Prostate gland (tissue), 2 donors: ENCODE measurements at regions not wholly inside any gene's neighbourhood (a gene's known extent, or its start where the extent isn't known, plus 50 kb on each side); places are given as distances from the start of the nearest gene placed in this dataset.

Experiments
- POLR2A ChIP-seq: fragments of 450-650 bp; IDR thresholded peaks from one replicate; pipeline ENCODE4 v1.6.1; 2016; ENCODE audit warnings: antibody characterized with exemption, mild to moderate bottlenecking
- POLR2AphosphoS5 ChIP-seq: sonication (generic); formaldehyde crosslinking; IDR thresholded peaks from one replicate; pipeline ENCODE4 v1.6.1; 2017; ENCODE audit warnings: antibody characterized with exemption
- TF ChIP-seq, protein P1 (sequence below), 4 experiments: fragments of 200-600 bp in 2 of 4; fragments of 450-650 bp in 2 of 4; sonication (generic) in 2 of 4; IDR thresholded peaks; 1 replicate in 3 of 4; 2 replicates in 1 of 4; pipeline ENCODE4 v1.5.1; 2016 to 2019; ENCODE audit warnings: antibody characterized with exemption in 4 of 4, mild to moderate bottlenecking in 2 of 4, moderate library complexity in 2 of 4

DNA sequence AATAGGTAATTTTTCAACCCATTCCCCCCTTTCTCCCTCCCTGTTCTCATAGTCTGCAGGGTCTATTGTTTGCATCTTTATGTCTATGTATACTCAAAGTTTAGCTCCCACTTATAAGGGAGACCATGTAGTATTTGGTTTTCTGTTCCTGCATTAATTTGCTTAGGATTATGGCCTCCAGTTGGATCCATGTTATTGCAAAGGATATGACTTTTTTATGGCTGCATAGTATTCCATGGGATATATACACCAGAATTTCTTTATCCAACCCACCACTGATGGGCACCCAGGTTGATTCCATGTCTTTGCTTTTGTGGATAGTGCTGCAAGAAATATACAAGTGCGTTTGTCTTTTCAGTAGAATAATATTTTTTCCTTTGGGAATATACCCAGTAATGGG lies 761.6 kb upstream of the GRAMD2B start:
- TF ChIP-seq, protein P1, sequence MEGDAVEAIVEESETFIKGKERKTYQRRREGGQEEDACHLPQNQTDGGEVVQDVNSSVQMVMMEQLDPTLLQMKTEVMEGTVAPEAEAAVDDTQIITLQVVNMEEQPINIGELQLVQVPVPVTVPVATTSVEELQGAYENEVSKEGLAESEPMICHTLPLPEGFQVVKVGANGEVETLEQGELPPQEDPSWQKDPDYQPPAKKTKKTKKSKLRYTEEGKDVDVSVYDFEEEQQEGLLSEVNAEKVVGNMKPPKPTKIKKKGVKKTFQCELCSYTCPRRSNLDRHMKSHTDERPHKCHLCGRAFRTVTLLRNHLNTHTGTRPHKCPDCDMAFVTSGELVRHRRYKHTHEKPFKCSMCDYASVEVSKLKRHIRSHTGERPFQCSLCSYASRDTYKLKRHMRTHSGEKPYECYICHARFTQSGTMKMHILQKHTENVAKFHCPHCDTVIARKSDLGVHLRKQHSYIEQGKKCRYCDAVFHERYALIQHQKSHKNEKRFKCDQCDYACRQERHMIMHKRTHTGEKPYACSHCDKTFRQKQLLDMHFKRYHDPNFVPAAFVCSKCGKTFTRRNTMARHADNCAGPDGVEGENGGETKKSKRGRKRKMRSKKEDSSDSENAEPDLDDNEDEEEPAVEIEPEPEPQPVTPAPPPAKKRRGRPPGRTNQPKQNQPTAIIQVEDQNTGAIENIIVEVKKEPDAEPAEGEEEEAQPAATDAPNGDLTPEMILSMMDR (IDR thresholded peaks at IDR 0.05) = no peak
- no peak for TF ChIP-seq POLR2A
- TF ChIP-seq POLR2AphosphoS5 = no peak
